Stimulated activated effector memory CD8-positive, alpha-beta T cell treated with anti-CD3 and anti-CD28 coated beads, Interleukin-12 subunit alpha, Interleukin-12 subunit beta, amount 100 ng/mL, for 72 hours (primary cell): ENCODE measurements at regions not wholly inside any gene's neighbourhood (a gene's known extent, or its start where the extent isn't known, plus 50 kb on each side); places are given as distances from the start of the nearest gene placed in this dataset.

Experiments used
- ATAC-seq: fragments of 150-1000 bp; cut with Tn5 transposase; 2 replicates; pipeline ENCODE4 v1.10.0; 2021
- DNase-seq, 2 donors: peaks; one replicate each; pipeline ENCODE4 v3.0.0; 2021 to 2022; ENCODE audit warnings: low spot score in 2 of 2
- H3K27ac Mint-ChIP-seq: one replicate; pipeline ENCODE4 v1.8.0; 2022; ENCODE audit warnings: mild to moderate bottlenecking, mixed read lengths
- H3K36me3 Mint-ChIP-seq: one replicate; pipeline ENCODE4 v1.8.0; 2022; ENCODE audit warnings: mild to moderate bottlenecking, mixed read lengths
- H3K4me1 Mint-ChIP-seq: one replicate; pipeline ENCODE4 v1.8.0; 2022; ENCODE audit warnings: mixed read lengths
- H3K4me3 Mint-ChIP-seq: one replicate; pipeline ENCODE4 v1.8.0; 2022; ENCODE audit warnings: mild to moderate bottlenecking, mixed read lengths
- H3K9me3 Mint-ChIP-seq: one replicate; pipeline ENCODE4 v1.8.0; 2022; ENCODE audit warnings: mixed read lengths

DNA sequence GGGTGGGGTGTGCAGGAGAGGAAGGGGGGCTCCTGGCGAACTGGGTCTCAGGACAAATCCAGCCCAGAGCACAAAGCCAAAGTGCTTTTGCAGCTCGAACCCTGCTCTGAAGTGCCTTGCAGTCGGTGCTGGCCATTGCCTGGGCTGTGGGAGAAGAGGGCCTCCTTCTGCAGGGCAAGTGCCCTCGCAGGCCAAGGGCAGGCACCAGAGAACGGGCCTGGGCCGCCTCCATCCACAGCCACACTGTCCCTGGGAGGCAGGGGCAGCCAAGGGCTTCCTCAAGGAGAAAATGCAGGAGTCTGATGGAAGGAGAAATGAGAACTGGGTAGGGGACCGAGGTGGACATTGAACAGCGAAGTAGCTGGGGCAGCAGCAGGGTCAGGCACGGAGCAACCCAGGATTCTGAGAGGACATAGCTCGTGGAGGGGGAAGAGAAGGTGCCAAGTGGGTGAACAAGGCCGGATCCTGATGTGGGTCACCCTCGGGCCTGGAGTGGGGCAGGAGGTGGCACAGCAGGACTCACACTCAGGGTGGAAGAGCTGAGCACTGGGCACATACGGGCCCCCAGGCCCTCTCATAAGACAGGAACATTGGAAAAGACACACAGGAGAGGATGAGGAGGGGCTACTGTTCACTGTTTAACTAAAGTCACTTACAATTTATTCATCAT is 312.8 kb upstream of the SALL3 start:
- no peak for ATAC-seq
- Mint-ChIP-seq H3K4me1 (no peaks in the 10 kb centered on the region), H3K9me3 (no peaks in the 10 kb centered on the region), H3K27ac (no peak overlapping the region), H3K36me3 (no peaks in the 10 kb centered on the region), H3K4me3 (no peak overlapping the region)
- no peak for DNase-seq

DNA sequence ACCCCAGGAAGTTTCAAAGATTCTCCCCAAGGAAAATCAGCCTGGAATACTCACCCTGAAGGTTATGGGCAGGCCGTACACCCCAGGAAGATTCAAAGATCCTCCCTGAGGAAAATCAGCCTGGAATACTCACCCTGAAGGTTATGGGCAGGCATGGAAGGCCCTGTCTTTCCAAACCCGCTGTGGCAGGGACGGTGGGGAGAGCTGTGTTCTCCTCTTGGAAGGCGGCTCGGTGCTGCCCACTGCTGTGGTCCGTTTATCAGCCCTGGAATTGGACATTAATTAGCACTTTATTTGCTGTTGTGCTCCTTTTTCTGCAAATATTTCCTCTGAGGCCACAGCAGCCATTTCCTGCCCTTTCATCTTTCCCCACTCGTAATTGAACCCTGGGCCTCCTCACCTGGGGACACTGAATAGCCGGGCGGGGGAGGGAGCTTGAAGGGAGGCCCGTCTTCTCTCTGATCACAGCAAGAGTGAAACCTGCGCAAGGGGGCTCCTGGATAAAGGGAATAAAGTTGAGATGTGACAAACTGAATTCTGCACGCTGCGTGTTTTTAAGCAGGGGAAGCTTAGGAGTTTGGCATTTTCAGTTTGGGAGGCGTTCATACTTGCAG is 308.7 kb upstream of the SALL3 start:
- Mint-ChIP-seq H3K36me3 (no peaks in the 10 kb centered on the region), H3K27ac (no peak overlapping the region), H3K4me3 (no peak overlapping the region), H3K9me3 (no peaks in the 10 kb centered on the region), H3K4me1 (no peaks in the 10 kb centered on the region)
- ATAC-seq (no peak), DNase-seq (no peak)

- no peak for ATAC-seq
- no peaks in the 10 kb centered on the region for H3K36me3 Mint-ChIP-seq
- no peak overlapping the region for H3K4me3 Mint-ChIP-seq
- DNase-seq: no peak
- H3K9me3 Mint-ChIP-seq: no peaks in the 10 kb centered on the region
- H3K4me1 Mint-ChIP-seq: no peaks in the 10 kb centered on the region
- H3K27ac Mint-ChIP-seq: no peak overlapping the region
Measured at GRCh38 chr18:78671551-78671950, 308.1 kb upstream of the SALL3 start.

DNA sequence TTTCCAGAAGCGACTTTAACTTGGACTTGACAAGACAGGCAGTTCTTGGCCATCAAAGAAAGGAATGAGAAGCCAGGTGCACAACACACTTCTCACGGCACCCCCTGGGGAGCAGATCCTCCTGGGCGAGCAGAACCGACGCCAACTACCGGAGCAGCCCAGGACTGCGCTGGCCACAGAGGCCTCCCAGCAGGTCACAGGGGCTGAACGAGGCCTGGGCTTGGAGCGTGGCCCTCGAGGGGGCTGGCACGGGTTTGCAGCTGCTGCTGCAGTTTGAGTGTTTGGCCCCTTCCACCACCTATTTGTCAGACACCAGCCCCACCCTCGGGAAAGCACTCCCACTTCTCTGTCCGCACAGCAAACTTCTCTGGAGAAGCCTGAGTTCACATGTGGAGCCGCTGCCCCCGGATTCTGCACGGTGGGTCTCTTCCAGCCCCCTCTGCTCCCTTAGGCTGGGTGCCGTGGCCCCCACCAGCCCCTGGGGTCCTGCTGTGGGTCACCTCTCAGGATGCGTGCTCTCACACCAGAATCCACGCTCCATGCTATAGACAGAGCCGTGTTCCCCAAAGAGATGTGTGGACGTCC is 306.7 kb upstream of the SALL3 start:
- no peaks in the 10 kb centered on the region for H3K4me1 Mint-ChIP-seq
- H3K9me3 Mint-ChIP-seq: no peaks in the 10 kb centered on the region
- no peak overlapping the region for H3K4me3 Mint-ChIP-seq
- ATAC-seq: no peak
- no peak overlapping the region for H3K27ac Mint-ChIP-seq
- DNase-seq: no peak
- H3K36me3 Mint-ChIP-seq: no peaks in the 10 kb centered on the region

- H3K4me1 Mint-ChIP-seq: no peaks in the 10 kb centered on the region
- DNase-seq (no peak), ATAC-seq (peak; percentile 42)
- no peak overlapping the region for H3K4me3 Mint-ChIP-seq
- no peak overlapping the region for H3K27ac Mint-ChIP-seq
- no peaks in the 10 kb centered on the region for H3K9me3 Mint-ChIP-seq
- H3K36me3 Mint-ChIP-seq: no peaks in the 10 kb centered on the region
Measured at GRCh38 chr18:78673516-78674321, 305.9 kb upstream of the SALL3 start.

- DNase-seq (no peak), ATAC-seq (no peak)
- Mint-ChIP-seq H3K4me3 (no peak overlapping the region), H3K27ac (no peak overlapping the region), H3K4me1 (no peaks in the 10 kb centered on the region), H3K9me3 (no peaks in the 10 kb centered on the region), H3K36me3 (no peaks in the 10 kb centered on the region)
Measured at GRCh38 chr18:78675231-78675630, 304.4 kb upstream of the SALL3 start.

- Mint-ChIP-seq H3K36me3 (no peaks in the 10 kb centered on the region), H3K27ac (no peak overlapping the region), H3K4me1 (no peaks in the 10 kb centered on the region), H3K9me3 (no peaks in the 10 kb centered on the region), H3K4me3 (no peak overlapping the region)
- DNase-seq (no peak), ATAC-seq (no peak)
Measured at GRCh38 chr18:78676622-78677482, 302.8 kb upstream of the SALL3 start.

GRCh38 chr18:78677483-78678317 is 301.9 kb upstream of the SALL3 start:
- H3K36me3 Mint-ChIP-seq: no peaks in the 10 kb centered on the region
- no peak overlapping the region for H3K27ac Mint-ChIP-seq
- DNase-seq (no peak), ATAC-seq (no peak)
- no peak overlapping the region for H3K4me3 Mint-ChIP-seq
- no peaks in the 10 kb centered on the region for H3K4me1 Mint-ChIP-seq
- no peaks in the 10 kb centered on the region for H3K9me3 Mint-ChIP-seq

GRCh38 chr18:78678318-78678695 is 301.3 kb upstream of the SALL3 start:
- no peaks in the 10 kb centered on the region for H3K9me3 Mint-ChIP-seq
- H3K36me3 Mint-ChIP-seq: no peaks in the 10 kb centered on the region
- no peaks in the 10 kb centered on the region for H3K4me1 Mint-ChIP-seq
- no peak for ATAC-seq
- no peak for DNase-seq
- H3K27ac Mint-ChIP-seq: no peak overlapping the region
- no peak overlapping the region for H3K4me3 Mint-ChIP-seq

DNA sequence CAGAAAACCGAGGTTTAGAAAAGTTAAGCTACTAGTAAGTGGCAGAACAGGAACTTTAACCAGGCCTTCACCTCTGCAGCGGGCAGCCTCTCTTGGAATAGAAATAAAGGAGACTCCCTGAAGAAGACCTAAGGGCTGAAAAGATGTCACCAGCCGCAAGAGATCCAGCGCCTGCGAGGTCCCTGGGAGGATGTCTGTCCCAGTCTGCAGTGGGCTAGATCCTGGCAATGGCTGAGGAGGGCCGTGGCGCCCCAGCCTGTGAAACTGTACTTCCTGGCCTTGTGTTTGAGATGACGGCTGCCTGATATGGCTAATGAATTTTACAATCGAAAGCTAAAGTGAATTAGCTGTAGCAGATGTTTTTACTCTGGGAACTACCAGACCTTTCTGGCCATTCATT is 300.6 kb upstream of the SALL3 start:
- H3K4me3 Mint-ChIP-seq: no peak overlapping the region
- no peak overlapping the region for H3K27ac Mint-ChIP-seq
- H3K4me1 Mint-ChIP-seq: no peaks in the 10 kb centered on the region
- DNase-seq (no peak), ATAC-seq (no peak)
- no peaks in the 10 kb centered on the region for H3K9me3 Mint-ChIP-seq
- H3K36me3 Mint-ChIP-seq: no peaks in the 10 kb centered on the region

DNA sequence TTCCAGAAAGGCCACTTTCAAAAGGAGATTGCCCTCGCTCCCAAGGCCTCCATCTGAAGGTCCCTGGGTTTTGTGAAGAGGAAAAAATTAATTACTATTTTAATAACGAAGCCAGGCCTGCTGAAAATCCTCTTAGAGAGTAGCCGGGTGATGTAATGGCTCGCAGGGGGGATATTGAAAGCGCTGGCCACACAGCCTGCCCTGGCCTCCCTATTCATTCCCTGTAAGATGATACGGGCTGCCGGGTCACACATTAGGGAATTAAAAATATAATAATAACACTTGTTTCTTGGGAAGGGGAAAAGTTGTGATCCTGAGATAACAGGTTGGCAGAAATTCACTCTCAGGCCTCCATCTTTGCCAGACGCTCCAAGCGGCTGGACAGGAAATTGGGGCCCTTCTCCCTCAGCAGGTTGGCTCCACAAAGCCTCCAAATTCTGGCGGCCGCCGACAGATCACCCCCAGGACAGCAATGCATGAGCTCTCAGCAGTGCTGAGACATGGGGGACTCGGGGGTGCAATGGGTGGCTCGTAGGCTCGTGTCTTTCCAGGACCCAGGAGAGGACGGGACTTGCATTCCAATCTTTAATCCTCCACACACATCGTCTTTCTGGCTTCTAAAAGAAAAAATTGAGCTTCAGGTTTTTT is 299.9 kb upstream of the SALL3 start:
- H3K27ac Mint-ChIP-seq: no peak overlapping the region
- H3K4me1 Mint-ChIP-seq: no peaks in the 10 kb centered on the region
- H3K4me3 Mint-ChIP-seq: no peak overlapping the region
- ATAC-seq (no peak), DNase-seq (no peak)
- no peaks in the 10 kb centered on the region for H3K36me3 Mint-ChIP-seq
- H3K9me3 Mint-ChIP-seq: no peaks in the 10 kb centered on the region

- no peak for ATAC-seq
- Mint-ChIP-seq H3K4me3 (no peak overlapping the region), H3K36me3 (no peaks in the 10 kb centered on the region), H3K4me1 (no peaks in the 10 kb centered on the region), H3K9me3 (no peaks in the 10 kb centered on the region), H3K27ac (no peak overlapping the region)
- no peak for DNase-seq
Measured at GRCh38 chr18:78681396-78681795, 298.2 kb upstream of the SALL3 start.

DNA sequence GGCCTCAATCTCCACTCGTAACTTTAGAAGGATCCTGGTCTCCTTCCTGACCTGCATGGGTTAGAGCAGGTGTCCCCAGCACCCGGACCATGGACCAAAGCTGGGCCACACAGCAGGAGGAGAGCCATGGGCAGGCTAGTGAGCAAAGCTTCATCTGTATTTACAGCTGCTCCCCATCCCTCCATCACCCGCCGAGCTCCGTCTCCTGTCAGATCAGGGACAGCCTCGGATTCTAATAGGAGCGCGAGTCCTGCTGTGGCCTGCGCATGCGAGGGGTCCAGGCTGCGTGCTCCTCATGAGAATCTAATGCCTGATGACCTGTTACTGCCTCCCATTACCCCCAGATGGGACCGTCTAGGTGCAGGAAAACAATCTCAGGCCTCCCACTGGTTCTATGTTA is 297.7 kb upstream of the SALL3 start:
- no peak for DNase-seq
- no peak for ATAC-seq
- Mint-ChIP-seq H3K27ac (no peak overlapping the region), H3K9me3 (no peaks in the 10 kb centered on the region), H3K4me3 (no peak overlapping the region), H3K4me1 (no peaks in the 10 kb centered on the region), H3K36me3 (no peaks in the 10 kb centered on the region)

GRCh38 chr18:78682716-78683115 is 296.9 kb upstream of the SALL3 start:
- no peak for ATAC-seq
- Mint-ChIP-seq H3K4me1 (no peaks in the 10 kb centered on the region), H3K4me3 (no peak overlapping the region), H3K36me3 (no peaks in the 10 kb centered on the region), H3K9me3 (no peaks in the 10 kb centered on the region), H3K27ac (no peak overlapping the region)
- no peak for DNase-seq
